GM12878 (cell line): ENCODE measurements at regions not wholly inside any gene's neighbourhood (a gene's known extent, or its start where the extent isn't known, plus 50 kb on each side); places are given as distances from the start of the nearest gene placed in this dataset.

ENCODE experiments used
- ASH2L ChIP-seq: fragments of 300-600, 200-600 bp; sonication (generic); IDR thresholded peaks from 2 replicates; pipeline ENCODE4 v1.6.1; 2017; ENCODE audit warnings: low read depth, mild to moderate bottlenecking, borderline replicate concordance
- CREM ChIP-seq: IDR thresholded peaks from 2 replicates; pipeline ENCODE4 v1.6.1; 2014; ENCODE audit warnings: antibody characterized with exemption, low read depth
- EGR1 ChIP-seq, 2 experiments: IDR thresholded peaks; 1 replicate in 1 of 2; 2 replicates in 1 of 2; pipeline ENCODE4 v1.6.1; 2011 to 2012; ENCODE audit warnings: low read depth in 2 of 2, low read length in 2 of 2, borderline replicate concordance in 1 of 2, mild to moderate bottlenecking in 1 of 2, moderate library complexity in 1 of 2
- EP300 ChIP-seq, 2 experiments: fragments of 150-350 bp in 1 of 2; IDR thresholded peaks; 2 replicates each; pipeline ENCODE4 v1.6.1; 2011 to 2012; ENCODE audit warnings: low read depth in 2 of 2, low read length in 2 of 2, borderline replicate concordance in 1 of 2, improper control_type of control experiment in 1 of 2, inconsistent platforms in 1 of 2; ENCODE audit not compliant: control insufficient read depth in 1 of 2
- ETV6 ChIP-seq, 2 experiments: fragments of 450-650 bp in 1 of 2; IDR thresholded peaks in 1 of 2; conservative IDR thresholded peaks in 1 of 2; 2 replicates each; pipeline ENCODE4 v1.6.1; 2014; ENCODE audit warnings: antibody characterized with exemption in 1 of 2, borderline replicate concordance in 1 of 2, low read depth in 1 of 2, mild to moderate bottlenecking in 1 of 2, moderate library complexity in 1 of 2
- GATAD2B ChIP-seq: fragments of 450-650 bp; conservative IDR thresholded peaks from 2 replicates; pipeline ENCODE4 v1.6.1; 2017; ENCODE audit warnings: low read depth, mild to moderate bottlenecking, moderate library complexity
- MLLT1 ChIP-seq: fragments of 450-650 bp; IDR thresholded peaks from 2 replicates; pipeline ENCODE4 v1.6.1; 2016; ENCODE audit warnings: mild to moderate bottlenecking
- NR2C2 ChIP-seq: IDR thresholded peaks from 2 replicates; pipeline ENCODE4 v1.6.1; 2011; ENCODE audit warnings: borderline replicate concordance, low read depth; ENCODE audit not compliant: control insufficient read depth, insufficient read length
- POLR2AphosphoS2 ChIP-seq: IDR thresholded peaks from 2 replicates; pipeline ENCODE4 v1.6.1; 2011; ENCODE audit warnings: low read depth, mild to moderate bottlenecking, low read length, improper control_type of control experiment, moderate library complexity
- RB1 ChIP-seq: fragments of 450-650 bp; formaldehyde crosslinking; IDR thresholded peaks from 2 replicates; pipeline ENCODE4 v1.6.1; 2017; ENCODE audit warnings: mild to moderate bottlenecking, borderline replicate concordance
- SMAD5 ChIP-seq: IDR thresholded peaks from 2 replicates; pipeline ENCODE4 v1.6.1; 2016; ENCODE audit warnings: antibody characterized with exemption, low read depth
- TBL1XR1 ChIP-seq: IDR thresholded peaks from 2 replicates; pipeline ENCODE4 v1.6.1; 2012; ENCODE audit warnings: low read depth, low read length, improper control_type of control experiment
- TCF3 ChIP-seq: IDR thresholded peaks from 2 replicates; pipeline ENCODE4 v1.6.1; 2012; ENCODE audit warnings: low read depth, mild to moderate bottlenecking, low read length, borderline replicate concordance; ENCODE audit not compliant: insufficient read depth
- ZBED1 ChIP-seq: IDR thresholded peaks from 2 replicates; pipeline ENCODE4 v1.6.1; 2016; ENCODE audit warnings: borderline replicate concordance
- ZNF207 ChIP-seq: fragments of 450-650 bp; IDR thresholded peaks from 2 replicates; pipeline ENCODE4 v1.6.1; 2014; ENCODE audit warnings: antibody characterized with exemption, mild to moderate bottlenecking, borderline replicate concordance
- ZNF24 ChIP-seq: fragments of 450-650 bp; IDR thresholded peaks from 2 replicates; pipeline ENCODE4 v1.6.1; 2017; ENCODE audit warnings: antibody characterized with exemption, mild to moderate bottlenecking
- TF ChIP-seq, protein P1 (sequence below): fragments of 450-650 bp; formaldehyde crosslinking; IDR thresholded peaks from 2 replicates; pipeline ENCODE4 v1.4.0; 2022; ENCODE audit warnings: mild to moderate bottlenecking, moderate library complexity
- TF ChIP-seq, protein P2 (sequence below): IDR thresholded peaks from 2 replicates; pipeline ENCODE4 v1.6.1; 2011; ENCODE audit warnings: borderline replicate concordance, low read depth, mild to moderate bottlenecking, moderate library complexity, low read length; ENCODE audit not compliant: insufficient read depth, poor library complexity, severe bottlenecking
- TF ChIP-seq, protein P3 (sequence below): fragments of 450-650 bp; formaldehyde crosslinking; IDR thresholded peaks from 2 replicates; pipeline ENCODE4 v1.5.0; 2022; ENCODE audit warnings: mild to moderate bottlenecking, missing genetic modification characterization

GRCh38 chr1:207963427-207964194, 52.7 kb upstream of the CD34 start (continued):
- TF ChIP-seq, protein P1, sequence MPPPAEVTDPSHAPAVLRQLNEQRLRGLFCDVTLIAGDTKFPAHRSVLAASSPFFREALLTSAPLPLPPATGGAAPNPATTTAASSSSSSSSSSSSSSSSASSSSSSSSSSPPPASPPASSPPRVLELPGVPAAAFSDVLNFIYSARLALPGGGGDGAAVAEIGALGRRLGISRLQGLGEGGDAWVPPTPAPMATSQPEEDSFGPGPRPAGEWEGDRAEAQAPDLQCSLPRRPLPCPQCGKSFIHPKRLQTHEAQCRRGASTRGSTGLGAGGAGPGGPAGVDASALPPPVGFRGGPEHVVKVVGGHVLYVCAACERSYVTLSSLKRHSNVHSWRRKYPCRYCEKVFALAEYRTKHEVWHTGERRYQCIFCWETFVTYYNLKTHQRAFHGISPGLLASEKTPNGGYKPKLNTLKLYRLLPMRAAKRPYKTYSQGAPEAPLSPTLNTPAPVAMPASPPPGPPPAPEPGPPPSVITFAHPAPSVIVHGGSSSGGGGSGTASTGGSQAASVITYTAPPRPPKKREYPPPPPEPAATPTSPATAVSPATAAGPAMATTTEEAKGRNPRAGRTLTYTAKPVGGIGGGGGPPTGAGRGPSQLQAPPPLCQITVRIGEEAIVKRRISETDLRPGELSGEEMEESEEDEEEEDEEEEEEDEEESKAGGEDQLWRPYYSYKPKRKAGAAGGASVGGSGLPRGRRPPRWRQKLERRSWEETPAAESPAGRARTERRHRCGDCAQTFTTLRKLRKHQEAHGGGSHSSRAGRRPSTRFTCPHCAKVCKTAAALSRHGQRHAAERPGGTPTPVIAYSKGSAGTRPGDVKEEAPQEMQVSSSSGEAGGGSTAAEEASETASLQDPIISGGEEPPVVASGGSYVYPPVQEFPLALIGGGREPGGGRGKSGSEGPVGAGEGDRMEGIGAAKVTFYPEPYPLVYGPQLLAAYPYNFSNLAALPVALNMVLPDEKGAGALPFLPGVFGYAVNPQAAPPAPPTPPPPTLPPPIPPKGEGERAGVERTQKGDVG (CRISPR knock-in tag): no peak
- no peak for TF ChIP-seq ZBED1
- 0 out of 2 replicates have a peak, but pooled peaks have one; percentile 27 for TF ChIP-seq ZNF24
- TF ChIP-seq, protein P2, sequence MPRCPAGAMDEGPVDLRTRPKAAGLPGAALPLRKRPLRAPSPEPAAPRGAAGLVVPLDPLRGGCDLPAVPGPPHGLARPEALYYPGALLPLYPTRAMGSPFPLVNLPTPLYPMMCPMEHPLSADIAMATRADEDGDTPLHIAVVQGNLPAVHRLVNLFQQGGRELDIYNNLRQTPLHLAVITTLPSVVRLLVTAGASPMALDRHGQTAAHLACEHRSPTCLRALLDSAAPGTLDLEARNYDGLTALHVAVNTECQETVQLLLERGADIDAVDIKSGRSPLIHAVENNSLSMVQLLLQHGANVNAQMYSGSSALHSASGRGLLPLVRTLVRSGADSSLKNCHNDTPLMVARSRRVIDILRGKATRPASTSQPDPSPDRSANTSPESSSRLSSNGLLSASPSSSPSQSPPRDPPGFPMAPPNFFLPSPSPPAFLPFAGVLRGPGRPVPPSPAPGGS: no peak
- TF ChIP-seq, protein P3, sequence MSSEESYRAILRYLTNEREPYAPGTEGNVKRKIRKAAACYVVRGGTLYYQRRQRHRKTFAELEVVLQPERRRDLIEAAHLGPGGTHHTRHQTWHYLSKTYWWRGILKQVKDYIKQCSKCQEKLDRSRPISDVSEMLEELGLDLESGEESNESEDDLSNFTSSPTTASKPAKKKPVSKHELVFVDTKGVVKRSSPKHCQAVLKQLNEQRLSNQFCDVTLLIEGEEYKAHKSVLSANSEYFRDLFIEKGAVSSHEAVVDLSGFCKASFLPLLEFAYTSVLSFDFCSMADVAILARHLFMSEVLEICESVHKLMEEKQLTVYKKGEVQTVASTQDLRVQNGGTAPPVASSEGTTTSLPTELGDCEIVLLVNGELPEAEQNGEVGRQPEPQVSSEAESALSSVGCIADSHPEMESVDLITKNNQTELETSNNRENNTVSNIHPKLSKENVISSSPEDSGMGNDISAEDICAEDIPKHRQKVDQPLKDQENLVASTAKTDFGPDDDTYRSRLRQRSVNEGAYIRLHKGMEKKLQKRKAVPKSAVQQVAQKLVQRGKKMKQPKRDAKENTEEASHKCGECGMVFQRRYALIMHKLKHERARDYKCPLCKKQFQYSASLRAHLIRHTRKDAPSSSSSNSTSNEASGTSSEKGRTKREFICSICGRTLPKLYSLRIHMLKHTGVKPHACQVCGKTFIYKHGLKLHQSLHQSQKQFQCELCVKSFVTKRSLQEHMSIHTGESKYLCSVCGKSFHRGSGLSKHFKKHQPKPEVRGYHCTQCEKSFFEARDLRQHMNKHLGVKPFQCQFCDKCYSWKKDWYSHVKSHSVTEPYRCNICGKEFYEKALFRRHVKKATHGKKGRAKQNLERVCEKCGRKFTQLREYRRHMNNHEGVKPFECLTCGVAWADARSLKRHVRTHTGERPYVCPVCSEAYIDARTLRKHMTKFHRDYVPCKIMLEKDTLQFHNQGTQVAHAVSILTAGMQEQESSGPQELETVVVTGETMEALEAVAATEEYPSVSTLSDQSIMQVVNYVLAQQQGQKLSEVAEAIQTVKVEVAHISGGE (CRISPR knock-in tag): no peak
- TF ChIP-seq TCF3: no peak
- no peak for TF ChIP-seq NR2C2
- TF ChIP-seq EGR1 (IDR thresholded peaks at IDR 0.05; ENCODE audit: borderline replicate concordance in 1 of 2, low read depth in 2 of 2, low read length in 2 of 2): no peak
- TF ChIP-seq EP300 (IDR thresholded peaks at IDR 0.05; ENCODE audit: borderline replicate concordance in 1 of 2, control insufficient read depth in 1 of 2, low read depth in 2 of 2, low read length in 2 of 2): no peak
- peak; percentile 89 for TF ChIP-seq RB1
- no peak for TF ChIP-seq TBL1XR1
- no peak for TF ChIP-seq ETV6 (conservative IDR thresholded peaks at IDR 0.05 in 1 of 2, IDR thresholded peaks at IDR 0.05 in 1 of 2; ENCODE audit: borderline replicate concordance in 1 of 2, low read depth in 1 of 2)
- TF ChIP-seq GATAD2B: peak; percentile 87; the same call in 1 of the 2 replicates
- TF ChIP-seq ASH2L: no peak
- no peak for TF ChIP-seq MLLT1
- TF ChIP-seq ZNF207: peak; percentile 96
- peak; percentile 47; the same call in 1 of the 2 replicates for TF ChIP-seq POLR2AphosphoS2
- TF ChIP-seq SMAD5: no peak
- TF ChIP-seq CREM: no peak
